ENCODE measurements at regions not wholly inside any gene's neighbourhood (a gene's known extent, or its start where the extent isn't known, plus 50 kb on each side); places are given as distances from the start of the nearest gene placed in this dataset.
"Not testable (repeated sequence)": the region's sequence is repeated elsewhere in the genome, so short reads cannot be mapped to it uniquely, and the experiment has no call there.

GRCh38 chr10:126738001-126738400 lies 67.5 kb upstream of the C10orf90 start:
- no peak for DNase-seq (ENCODE audit: low read depth)
- no peak overlapping the region for H3K4me3 ChIP-seq (ENCODE audit: low read depth, low read length)
- TF ChIP-seq POLR2A (IDR thresholded peaks at IDR 0.05; ENCODE audit: extremely low read depth, insufficient read length): no peak
- no peak for TF ChIP-seq MAX (IDR thresholded peaks at IDR 0.05; ENCODE audit: low read depth, low read length)
- no peak for TF ChIP-seq CTCF (IDR thresholded peaks at IDR 0.05; ENCODE audit: low read depth, low read length)
- no peak for TF ChIP-seq MYC (IDR thresholded peaks at IDR 0.05; ENCODE audit: low read depth, low read length)

DNA sequence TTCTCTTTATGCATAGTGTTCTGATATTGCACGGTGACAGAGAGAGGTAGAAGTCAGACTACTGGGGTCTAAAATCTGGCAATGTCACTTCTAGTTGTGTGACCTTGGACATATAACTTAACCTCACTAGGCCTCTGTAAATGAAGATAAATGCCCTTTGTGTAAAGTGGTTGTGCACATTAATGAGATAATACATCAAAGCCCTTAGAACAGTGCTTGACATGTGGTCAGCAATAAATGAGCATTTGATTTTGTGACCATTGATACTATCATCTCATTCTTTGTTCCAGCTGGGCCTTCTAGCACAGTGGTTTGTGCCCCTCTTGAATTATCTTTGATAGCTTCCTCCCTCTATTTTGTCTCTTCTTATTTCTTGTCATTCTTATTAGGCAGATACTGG lies 74.1 kb upstream of the C10orf90 start:
- DNase-seq (ENCODE audit: low read depth): no peak
- TF ChIP-seq POLR2A (IDR thresholded peaks at IDR 0.05; ENCODE audit: extremely low read depth, insufficient read length) (no peak), CTCF (IDR thresholded peaks at IDR 0.05; ENCODE audit: low read depth, low read length) (no peak), MYC (IDR thresholded peaks at IDR 0.05; ENCODE audit: low read depth, low read length) (no peak), MAX (IDR thresholded peaks at IDR 0.05; ENCODE audit: low read depth, low read length) (no peak)
- no peak overlapping the region for H3K4me3 ChIP-seq (ENCODE audit: low read depth, low read length)

- DNase-seq (ENCODE audit: low read depth): peak; percentile 65
- H3K4me3 ChIP-seq (ENCODE audit: low read depth, low read length): no peak overlapping the region
- TF ChIP-seq MAX (IDR thresholded peaks at IDR 0.05; ENCODE audit: low read depth, low read length) (no peak), CTCF (IDR thresholded peaks at IDR 0.05; ENCODE audit: low read depth, low read length) (peak; percentile 81)
These were observed 78.6 kb upstream of the C10orf90 start for GRCh38 chr10:126749015-126749655.

DNA sequence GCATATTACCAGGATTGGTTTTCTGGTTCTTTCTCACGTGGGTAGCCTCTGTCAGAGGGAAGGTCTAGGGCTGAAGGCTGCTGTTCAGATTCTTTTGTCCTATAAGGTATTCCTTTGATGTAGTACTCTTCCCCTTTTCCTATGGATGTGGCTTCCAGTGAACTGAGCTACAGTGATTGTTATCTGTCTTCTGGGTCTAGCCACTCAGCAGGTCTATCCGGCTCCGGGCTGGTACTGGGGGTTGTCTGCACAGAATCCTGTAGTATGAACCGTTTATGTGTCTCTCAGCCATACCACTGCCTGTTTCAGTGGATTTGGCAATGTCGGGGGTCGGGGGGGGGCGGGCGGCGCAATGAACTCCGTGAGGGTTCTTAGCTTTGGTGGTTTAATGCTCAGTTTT lies 84.5 kb upstream of the C10orf90 start:
- H3K4me3 ChIP-seq (ENCODE audit: low read depth, low read length): no peak overlapping the region
- no peak for TF ChIP-seq POLR2A (IDR thresholded peaks at IDR 0.05; ENCODE audit: extremely low read depth, insufficient read length)
- DNase-seq (ENCODE audit: low read depth): no peak

GRCh38 chr10:126758867-126759266 lies 88.4 kb upstream of the C10orf90 start:
- no peak for DNase-seq (ENCODE audit: low read depth)
- no peak overlapping the region for H3K4me3 ChIP-seq (ENCODE audit: low read depth, low read length)
- TF ChIP-seq POLR2A (IDR thresholded peaks at IDR 0.05; ENCODE audit: extremely low read depth, insufficient read length) (no peak), CTCF (IDR thresholded peaks at IDR 0.05; ENCODE audit: low read depth, low read length) (no peak), MAX (IDR thresholded peaks at IDR 0.05; ENCODE audit: low read depth, low read length) (no peak), MYC (IDR thresholded peaks at IDR 0.05; ENCODE audit: low read depth, low read length) (no peak)

GRCh38 chr10:126759531-126759930 lies 89.0 kb upstream of the C10orf90 start:
- no peak for DNase-seq (ENCODE audit: low read depth)
- TF ChIP-seq CTCF (IDR thresholded peaks at IDR 0.05; ENCODE audit: low read depth, low read length) (no peak), MAX (IDR thresholded peaks at IDR 0.05; ENCODE audit: low read depth, low read length) (no peak), POLR2A (IDR thresholded peaks at IDR 0.05; ENCODE audit: extremely low read depth, insufficient read length) (no peak), MYC (IDR thresholded peaks at IDR 0.05; ENCODE audit: low read depth, low read length) (no peak)
- no peak overlapping the region for H3K4me3 ChIP-seq (ENCODE audit: low read depth, low read length)

- not testable (repeated sequence) for H3K4me3 ChIP-seq (ENCODE audit: low read depth, low read length); DNase-seq (ENCODE audit: low read depth)
These were observed 96.2 kb upstream of the C10orf90 start for GRCh38 chr10:126766646-126767045.

Data from NB4 (cell line).